GM21723 (cell line): ENCODE measurements at regions not wholly inside any gene's neighbourhood (a gene's known extent, or its start where the extent isn't known, plus 50 kb on each side); places are given as distances from the start of the nearest gene placed in this dataset.
"Not testable (repeated sequence)": the region's sequence is repeated elsewhere in the genome, so short reads cannot be mapped to it uniquely, and the experiment has no call there.

ENCODE experiments used
- ATAC-seq: cut with Tn5 transposase; IDR thresholded peaks from one replicate; pipeline ENCODE4 v1.9.1; 2021; ENCODE audit warnings: mild to moderate bottlenecking, moderate library complexity; ENCODE audit not compliant: unreplicated experiment

DNA sequence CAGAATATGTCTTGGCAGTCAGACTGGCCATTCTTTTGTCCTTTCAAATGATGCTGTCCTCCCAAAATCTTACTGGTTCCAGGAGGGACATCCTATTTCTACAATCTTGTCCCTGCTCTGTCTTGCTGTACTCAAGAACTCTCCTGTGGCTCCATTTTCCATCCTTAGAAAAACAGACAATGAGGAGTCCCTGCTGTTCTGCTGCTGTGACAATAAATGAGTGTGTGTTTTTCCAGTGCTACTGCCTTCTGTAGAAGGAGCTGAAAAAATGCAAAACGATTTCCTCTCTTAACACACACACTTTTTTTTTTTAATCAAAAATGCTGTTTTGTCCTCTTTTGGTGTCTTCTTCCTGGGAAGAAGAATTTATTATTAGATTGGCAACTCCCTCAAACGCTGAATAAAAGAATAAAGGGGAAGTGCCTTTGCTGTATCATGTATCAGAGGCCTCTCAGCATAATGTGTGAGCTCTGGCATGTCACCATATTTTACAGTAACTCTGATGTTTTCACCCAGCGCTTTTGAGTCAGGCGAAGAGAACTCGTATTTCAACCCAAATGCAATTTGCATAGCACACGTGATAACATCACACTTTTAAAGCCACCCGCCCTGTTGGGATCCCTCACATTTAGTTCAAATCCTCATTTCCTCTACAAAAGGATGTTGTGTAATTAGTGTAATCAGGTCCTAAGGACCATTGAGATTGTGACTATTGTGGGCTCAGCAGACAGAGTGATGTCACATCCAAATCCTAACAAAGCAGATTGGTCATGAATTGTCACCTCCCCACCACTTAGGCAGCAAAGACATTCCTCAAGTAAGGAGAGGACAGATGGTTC lies 496.0 kb upstream of the LARGE1 start:
- no peak for ATAC-seq

DNA sequence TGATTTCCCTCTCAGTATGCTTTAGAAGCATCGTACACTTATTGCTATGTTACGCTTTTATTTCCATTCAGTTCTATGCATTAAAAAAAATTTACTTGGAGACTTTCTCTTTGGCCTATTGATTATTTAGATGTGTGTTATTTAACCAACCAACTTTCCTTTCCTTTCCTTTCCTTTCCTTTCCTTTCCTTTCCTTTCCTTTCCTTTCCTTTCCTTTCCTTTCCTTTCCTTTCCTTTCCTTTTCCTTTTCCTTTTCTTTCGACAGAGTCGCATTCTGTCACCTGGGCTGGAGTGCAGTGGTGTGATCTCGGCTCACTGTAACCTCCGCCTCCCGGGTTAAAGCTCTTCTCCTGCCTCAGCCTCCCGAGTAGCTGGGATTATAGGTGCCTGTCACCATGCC lies 502.7 kb upstream of the LARGE1 start:
- not testable (repeated sequence) for ATAC-seq

DNA sequence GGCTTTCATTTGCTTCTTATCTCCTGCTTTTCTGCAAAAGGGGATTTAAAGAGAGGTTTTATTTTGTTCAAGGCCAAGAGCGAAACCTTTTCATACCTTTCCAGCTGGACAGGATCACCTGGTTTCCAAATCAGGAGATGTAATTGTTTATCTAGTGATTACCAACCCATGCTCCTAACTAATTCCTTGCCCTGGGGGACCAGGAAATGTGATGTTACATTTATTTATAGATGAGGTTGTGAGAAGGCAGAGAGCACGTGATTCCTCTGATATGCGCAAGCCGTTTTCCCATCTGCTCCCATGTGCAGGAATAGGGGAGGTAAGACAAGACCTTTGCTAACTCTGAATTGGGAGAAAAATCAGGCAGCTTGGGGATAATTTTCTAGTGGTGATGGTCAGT lies 507.2 kb upstream of the LARGE1 start:
- no peak for ATAC-seq

DNA sequence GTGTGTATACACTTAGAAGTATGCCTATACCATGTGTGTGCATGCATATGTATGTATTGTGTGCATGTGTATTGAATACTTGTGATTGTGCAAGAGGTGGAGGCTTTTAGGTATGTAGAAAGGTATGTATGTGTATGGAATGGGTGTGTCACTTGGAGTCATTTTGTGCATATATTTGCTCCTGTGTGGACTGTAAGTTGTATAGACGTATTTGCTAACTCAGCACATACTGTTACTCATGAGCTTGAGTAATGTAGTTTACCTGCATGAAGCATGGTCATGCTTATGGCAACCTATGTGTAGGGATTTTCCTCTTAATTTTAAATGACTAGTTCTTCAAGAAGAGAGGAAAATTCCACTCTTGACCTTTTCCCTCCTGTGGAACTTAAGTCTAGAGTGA lies 507.6 kb upstream of the LARGE1 start:
- no peak for ATAC-seq

DNA sequence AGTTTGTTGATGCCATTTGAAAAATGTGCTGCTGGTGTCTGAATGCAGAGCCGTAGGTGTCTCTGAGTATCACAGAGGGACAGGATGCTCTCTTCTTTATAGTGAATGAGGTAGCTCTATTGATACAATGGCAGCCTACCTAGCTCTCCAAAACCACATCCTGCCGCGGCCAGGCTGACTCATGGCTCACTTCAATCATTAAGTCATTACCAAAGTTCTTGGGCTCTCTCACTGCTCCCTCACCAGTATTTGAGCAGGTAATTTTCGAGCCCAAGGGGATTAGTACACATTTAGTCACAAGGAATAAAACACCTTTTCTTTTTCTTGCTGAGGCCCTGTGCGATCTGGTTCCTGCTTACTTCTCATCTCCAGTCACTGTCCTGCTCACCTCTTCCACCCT lies 509.0 kb upstream of the LARGE1 start:
- ATAC-seq: no peak

DNA sequence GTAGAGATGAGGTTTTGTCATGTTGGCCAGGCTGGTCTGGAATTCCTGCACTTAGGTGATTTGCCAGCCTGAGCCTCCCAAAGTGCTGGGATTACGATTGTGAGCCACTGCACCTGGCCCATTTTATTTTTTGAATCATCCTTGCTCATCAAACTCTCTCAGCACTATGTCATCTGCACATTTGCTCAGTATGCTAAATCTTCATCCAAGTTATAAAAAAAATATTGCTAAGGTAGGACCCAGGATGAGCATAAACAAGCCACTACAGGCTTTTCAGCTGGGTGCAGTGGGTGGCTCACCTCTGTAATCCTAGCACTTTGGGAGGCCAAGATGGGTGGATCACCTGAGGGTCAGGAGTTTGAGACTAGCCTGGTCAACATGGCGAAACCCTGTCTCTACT lies 510.1 kb upstream of the LARGE1 start:
- no peak for ATAC-seq

DNA sequence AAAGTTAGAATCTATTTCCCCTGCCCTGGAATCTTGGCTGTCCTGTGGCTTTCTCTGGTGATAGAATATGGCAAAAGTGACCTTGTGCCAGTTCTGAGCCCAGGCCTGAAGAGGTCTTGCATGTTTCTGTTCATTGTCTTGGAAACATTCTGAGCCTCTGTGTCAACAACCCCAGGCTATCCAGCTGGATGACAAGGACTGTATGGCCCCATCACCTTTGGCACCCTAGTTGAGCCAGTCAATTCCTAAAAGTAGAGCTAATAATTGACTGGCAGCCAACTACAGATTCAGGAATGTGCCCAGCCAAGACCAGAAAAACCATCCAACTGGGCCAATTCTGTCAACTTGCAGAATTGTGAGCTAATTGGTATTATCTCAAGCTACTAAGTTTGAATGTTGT lies 514.1 kb upstream of the LARGE1 start:
- ATAC-seq: no peak

DNA sequence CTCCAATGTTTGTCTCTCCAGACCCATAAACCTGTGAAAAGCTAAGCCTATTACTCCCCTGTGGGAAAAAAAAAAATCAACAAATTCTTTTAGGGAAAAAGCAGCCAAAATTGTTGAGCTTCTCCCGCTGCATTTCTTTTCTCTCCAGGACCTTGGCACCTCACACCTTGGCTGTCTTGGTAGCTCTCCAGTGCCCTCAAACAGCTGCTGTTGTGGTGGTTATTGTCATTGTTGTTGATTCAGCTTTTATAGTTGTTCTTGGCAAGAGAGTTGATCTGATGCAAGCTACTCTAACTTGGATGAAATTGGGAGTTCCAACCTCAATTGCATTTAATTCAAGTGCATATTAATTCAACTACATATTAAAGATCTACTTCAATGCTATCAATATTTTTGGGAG lies 516.9 kb upstream of the LARGE1 start:
- ATAC-seq: no peak

DNA sequence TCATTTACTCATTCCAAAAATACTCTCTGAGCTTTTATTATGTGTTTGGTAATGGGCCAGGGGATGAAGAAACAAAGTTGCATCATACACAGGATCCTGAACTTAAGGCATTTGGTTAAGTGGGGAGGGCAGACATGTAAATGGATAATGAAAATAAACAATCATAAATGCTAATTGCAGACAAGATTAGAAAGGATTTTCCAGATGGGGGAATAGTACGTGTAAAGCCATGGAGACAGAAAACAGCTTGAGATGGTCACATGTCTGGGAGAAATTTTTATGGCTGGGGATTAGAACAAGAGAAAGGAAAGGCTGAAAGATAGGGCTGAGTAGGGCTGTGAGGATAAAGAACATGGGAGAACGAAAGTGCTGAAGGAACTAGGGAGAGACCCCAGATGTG lies 534.3 kb upstream of the LARGE1 start:
- no peak for ATAC-seq

DNA sequence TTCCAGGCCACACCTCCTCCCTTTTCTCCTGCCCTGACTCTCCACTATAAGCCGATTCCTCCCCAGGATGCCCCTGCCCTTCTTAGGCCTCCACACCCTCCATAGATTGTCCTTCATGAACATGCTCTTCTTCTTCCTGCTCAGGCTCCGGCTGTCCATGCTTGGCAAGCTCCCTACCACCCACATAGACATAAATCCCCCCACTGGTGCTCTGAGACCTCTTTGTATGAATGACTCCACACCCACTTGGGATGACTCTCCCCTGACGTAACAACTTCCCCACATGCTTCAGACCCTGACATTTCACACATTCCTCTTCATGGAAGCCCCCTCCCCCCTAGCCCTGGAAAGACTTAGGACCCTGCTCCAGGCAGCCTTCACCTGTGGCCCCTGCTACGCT lies 542.5 kb upstream of the LARGE1 start:
- no peak for ATAC-seq

DNA sequence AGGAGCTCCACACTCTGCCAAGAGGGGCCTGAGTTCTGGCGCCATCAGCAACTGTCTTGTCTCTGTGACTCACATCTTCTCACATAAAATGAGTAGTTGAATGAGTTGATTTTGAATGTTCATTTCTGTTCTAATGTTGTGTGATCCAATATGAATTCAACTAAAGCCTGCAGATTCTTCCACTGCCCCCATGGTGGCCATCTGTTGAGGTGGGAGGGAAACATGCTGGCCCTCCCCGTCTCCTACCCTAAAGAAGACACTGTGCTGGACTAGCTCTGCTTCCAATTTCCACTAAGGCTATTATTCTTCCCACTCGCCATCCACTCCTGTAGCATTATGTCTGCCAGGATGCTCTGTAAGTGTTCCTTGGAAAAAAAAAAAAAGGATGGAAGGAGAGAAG lies 555.6 kb upstream of the LARGE1 start:
- ATAC-seq: no peak

DNA sequence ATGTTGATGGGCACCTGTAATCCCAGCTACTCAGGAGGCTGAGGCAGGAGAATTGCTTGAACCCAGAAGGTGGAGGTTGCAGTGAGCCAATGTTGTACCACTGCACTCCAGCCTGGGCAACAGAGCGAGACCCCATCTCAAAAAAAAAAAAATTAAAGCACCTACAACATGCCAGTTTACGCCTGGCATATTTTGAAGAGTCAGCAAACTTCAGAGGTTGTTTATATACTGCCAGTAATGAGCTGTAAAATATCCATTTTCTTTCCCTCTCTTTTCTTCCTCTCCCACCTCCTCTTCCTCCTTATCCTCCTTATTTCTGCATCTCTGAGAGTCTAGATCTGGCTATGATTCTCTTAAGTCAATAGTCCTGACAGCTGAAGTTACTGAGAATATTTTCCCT lies 556.5 kb upstream of the LARGE1 start:
- no peak for ATAC-seq

DNA sequence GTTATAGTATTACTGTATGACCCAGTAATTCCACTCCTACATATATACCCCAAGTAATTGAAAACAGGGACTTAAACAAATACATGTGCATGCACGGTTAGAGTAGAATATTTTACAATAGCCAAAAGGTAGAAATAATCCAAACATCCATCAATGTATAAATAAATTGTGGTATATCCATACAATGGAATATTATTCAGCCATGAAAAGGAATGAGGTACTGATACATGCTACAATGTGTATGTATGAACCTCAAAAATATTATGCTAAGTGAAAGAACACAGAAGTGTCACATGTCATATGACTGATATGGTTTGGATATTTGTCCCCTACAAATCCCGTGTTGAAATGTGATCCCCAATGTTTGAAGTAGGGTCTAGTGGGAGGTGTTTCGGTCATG lies 560.8 kb upstream of the LARGE1 start:
- ATAC-seq: no peak

DNA sequence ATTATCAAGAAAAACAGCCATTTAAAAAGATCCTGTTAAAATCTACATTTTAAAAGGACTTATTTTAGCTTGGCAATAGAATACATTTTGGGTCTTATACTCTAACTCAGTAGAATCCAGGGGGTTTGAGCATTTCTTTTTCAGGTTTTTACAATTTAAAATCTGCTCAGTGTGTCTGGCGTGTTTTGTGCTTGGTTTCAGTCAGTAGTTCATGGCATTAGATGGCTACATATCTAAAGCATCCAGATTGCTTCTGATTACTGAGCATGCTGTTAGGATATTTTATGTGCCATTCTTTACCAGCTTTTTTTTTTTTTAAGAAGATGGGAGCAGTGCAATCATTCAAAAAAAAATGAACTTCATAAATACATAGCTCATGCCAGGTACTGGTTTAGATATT lies 566.1 kb upstream of the LARGE1 start:
- ATAC-seq: no peak

DNA sequence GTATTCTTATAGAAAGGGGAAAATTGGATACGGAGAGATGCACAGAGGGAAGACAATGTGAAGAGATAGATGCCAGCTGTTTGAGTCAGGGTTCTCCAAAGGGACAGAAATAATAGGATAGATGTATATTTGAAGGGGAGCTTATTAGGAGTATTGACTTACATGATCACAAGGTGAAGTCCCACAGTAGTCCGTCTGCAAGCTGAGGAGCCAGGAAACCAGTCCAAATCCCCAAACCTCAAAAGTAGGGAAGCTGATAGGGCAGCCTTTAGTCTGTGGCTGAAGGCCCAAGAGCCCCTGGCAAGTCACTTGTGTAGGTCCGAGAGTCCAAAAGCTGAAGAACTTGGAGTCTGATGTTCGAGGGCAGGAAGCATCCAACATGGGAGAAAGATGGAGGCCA lies 569.6 kb upstream of the LARGE1 start:
- ATAC-seq: no peak

DNA sequence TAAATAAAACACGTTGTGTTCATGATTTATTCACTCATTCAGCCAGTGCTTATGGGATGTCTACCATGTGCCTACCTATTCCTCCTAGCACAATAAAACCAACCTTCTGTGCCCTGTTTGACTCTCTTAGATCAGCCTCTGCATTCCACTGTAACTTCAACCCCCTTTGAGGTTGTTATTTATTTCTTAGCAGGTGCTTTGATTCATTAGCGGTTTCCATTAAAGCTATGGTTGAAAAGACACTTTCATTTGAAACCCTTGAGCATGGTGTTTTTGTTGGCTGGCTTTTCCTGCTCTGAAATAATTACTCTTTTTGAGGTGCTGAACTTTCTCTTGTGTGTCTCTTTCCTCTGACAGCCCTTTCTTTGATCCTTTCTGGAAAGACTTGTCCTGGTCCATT lies 570.6 kb upstream of the LARGE1 start:
- no peak for ATAC-seq

DNA sequence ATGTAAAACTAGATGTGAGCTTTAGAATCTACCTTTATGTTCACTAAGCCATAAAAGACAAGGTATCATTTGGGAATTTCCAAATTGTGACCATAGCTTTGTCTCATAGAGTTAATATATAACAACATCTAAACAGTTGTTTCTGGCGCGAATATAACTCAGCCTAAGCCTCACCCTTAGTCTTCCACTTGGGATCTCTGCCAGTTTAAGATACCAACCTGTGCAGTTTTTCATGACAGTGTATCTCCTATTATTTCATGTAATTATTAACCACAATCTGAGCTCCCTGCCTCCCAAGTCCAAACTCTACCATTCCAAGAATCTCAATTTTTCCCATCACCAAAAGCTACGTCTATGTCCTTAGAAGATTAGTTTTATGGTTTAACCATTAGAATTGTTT lies 572.5 kb upstream of the ISX start:
- no peak for ATAC-seq

DNA sequence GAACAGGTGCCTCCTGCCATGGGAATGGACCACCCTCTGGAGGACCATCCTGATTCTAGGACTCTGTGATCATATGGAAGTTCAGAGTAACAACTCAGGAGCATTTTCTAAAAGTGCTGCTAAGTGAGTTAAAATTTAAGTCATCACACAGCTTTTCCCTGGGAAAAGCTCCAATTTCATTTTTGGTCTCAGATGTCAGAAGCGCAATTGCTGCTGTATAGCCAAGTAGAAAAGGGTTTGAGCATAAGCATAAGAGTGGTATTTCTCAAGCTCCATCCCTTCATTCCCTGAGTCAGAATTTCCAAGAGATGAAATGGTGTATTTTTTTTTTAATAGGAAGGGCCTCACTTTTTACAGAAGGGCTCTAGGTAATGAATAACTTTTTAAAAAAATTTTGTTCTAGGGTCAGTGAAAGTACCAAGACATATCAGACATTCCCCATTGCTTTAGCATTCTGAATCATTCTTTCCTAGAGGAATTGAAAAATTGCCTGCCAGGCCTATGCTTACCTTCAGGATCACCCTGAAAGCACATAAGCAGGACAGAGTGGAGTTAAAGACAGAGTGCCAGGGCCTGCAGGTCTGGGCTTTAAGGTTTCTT lies 564.5 kb upstream of the ISX start:
- no peak for ATAC-seq

DNA sequence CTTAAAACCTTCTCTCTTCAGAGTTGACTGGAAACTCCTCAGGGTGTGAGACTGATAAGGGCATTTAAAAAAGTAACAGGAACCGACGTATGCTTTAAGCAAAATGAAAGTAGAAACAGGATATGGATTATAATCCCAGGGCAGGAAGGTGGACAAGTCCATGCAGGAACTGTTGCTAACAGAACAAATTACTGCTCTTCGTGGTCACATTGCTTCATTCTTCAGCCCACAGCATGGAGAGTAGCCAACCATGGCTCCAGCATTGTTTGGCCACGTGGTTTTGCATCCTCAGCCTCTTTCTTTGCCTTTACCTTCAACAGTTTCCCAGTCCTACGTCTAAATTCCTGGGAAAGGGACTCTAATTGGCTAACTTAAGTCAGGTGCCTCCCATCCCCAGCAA lies 563.1 kb upstream of the ISX start:
- ATAC-seq: no peak

DNA sequence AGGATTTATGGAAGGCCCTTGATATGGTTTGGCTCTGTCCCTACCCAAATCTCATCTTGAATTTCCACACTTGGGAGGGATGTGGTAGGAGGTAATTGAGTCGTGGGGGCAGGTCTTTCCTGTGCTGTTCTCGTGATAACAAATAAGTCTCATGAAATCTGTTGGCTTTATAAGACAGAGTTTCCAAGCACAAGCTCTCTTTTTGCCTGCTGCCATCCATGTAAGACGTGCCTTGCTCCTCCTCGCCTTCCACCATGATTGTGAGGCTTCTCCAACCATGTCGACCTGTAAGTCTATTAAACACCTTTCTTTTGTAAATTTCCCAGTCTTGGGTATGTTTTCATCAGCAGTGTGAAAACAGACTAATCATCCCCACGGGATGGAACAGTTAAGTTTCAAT lies 557.2 kb upstream of the ISX start:
- ATAC-seq: no peak

DNA sequence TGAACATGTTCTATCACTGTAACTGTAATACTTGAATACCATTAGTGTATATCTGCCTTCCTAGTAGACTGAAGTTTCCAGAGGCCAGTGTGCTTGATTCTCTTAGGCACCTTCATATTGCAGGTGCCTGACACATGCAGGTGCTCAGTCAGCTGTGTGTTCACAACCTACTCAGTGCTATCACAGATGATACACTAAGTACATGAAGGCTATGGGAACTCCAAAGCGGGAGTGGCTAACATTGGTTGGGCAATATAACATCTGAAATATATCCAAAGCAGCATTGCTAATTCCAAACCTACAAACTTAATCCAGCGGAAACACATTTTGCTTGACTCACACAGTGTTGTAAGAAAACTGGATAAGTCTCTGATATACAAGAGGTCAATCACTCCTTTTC lies 539.3 kb upstream of the ISX start:
- no peak for ATAC-seq

DNA sequence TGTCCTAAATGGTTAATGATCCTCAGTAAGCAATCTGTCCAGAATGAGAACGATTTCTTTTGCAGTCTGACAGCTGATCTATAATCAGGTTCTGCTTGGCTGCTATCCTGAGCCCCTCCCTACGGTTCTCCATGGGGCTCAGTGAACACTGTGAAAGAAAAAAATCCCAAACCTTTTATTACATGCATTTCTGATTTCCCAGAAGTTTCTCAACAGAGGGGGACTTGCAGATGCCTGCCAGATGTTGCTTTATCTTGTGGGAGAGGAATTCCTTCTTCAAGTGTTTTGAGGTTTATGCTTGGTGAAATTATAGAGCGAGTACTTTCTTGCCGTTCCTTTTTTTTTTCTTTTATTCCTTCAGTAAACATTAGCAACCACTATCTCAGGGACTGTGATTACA lies 531.9 kb upstream of the ISX start:
- no peak for ATAC-seq

DNA sequence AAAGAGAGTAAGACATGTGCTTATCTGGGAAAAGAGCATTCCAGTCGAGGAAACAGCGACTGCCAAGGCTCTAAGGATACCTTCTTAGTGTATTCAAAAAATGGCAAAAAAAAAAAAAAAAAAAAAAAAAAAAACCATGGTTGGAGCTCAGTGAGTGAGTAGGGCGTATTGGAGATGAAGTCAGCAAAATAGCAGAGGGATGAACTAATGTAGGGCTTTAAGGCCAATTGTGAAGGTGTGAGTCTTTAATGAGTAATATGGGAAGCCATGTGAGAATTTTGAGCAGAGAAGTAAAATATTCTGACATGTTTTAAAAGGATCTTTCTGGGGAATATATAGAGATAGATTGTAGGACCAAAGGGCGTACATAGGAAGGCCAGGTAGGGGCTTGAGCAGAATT lies 498.6 kb upstream of the ISX start:
- no peak for ATAC-seq
